KOPT-K1 (cell line): ENCODE measurements at regions not wholly inside any gene's neighbourhood (a gene's known extent, or its start where the extent isn't known, plus 50 kb on each side); places are given as distances from the start of the nearest gene placed in this dataset.
"Not testable (repeated sequence)": the region's sequence is repeated elsewhere in the genome, so short reads cannot be mapped to it uniquely, and the experiment has no call there.

Experiments
- H3K27ac ChIP-seq: fragments of 200-600 bp; sonication (generic); 2 replicates; pipeline ENCODE4 v1.5.1; 2016; ENCODE audit warnings: antibody characterized with exemption, mild to moderate bottlenecking, low read depth, low read length; ENCODE audit not compliant: poor library complexity, severe bottlenecking
- H3K36me3 ChIP-seq: fragments of 200-600 bp; sonication (generic); 2 replicates; pipeline ENCODE4 v1.5.1; 2017; ENCODE audit warnings: antibody characterized with exemption, mild to moderate bottlenecking, low read length, moderate library complexity; ENCODE audit not compliant: insufficient read depth
- H3K9me3 ChIP-seq: fragments of 200-600 bp; sonication (generic); 2 replicates; pipeline ENCODE4 v1.5.1; 2017; ENCODE audit warnings: antibody characterized with exemption, low read length, mild to moderate bottlenecking; ENCODE audit not compliant: insufficient read depth, poor library complexity, severe bottlenecking

DNA sequence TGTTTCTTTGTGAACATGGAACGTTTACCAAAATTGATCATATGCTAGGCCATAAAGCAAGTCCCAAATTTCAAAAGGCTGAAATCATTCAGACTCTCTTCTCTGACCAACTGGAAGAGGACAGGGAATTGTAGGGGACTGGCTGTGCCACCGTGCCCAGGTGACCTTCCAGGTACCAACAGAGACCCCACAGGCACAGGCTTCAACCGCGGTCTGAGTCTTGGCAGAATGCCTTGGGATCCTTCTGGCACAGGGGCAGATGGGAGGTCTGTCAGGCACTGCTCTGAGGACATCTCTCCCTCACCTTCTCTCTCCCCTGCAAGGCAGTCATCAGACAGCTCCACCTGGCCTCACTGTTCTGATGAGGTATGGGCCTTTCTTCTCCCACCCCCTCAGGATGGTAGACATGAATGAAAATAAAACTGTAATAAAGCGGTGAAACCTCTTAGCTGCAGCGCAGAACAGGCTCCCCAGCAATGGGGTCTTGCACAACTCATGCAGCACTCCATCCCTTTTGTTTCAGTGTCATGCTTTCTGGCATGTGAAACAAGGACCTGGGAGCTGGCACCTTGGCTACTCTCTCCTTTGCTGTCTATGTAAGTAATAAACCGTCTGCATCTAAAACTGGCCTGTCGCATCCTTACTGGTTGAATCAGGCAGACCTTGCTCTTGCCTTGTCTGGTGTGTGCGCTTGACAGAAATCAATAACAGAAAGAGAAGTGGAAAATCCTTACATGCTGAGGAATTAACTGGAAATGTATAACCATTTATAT, 289.2 kb downstream of the KLF13 start:
- no peaks in the 10 kb centered on the region for H3K9me3 ChIP-seq

GRCh38 chr15:31623297-31623696, 296.7 kb downstream of the KLF13 start:
- not testable (repeated sequence) for H3K27ac ChIP-seq, H3K9me3 ChIP-seq, H3K36me3 ChIP-seq

More for the DNA sequence above, 289.2 kb downstream of the KLF13 start:
- no peak overlapping the region for H3K27ac ChIP-seq
- H3K36me3 ChIP-seq = no peaks in the 10 kb centered on the region

GRCh38 chr15:31624115-31624514, 297.5 kb downstream of the KLF13 start:
- H3K27ac ChIP-seq, H3K36me3 ChIP-seq, H3K9me3 ChIP-seq: not testable (repeated sequence)

DNA sequence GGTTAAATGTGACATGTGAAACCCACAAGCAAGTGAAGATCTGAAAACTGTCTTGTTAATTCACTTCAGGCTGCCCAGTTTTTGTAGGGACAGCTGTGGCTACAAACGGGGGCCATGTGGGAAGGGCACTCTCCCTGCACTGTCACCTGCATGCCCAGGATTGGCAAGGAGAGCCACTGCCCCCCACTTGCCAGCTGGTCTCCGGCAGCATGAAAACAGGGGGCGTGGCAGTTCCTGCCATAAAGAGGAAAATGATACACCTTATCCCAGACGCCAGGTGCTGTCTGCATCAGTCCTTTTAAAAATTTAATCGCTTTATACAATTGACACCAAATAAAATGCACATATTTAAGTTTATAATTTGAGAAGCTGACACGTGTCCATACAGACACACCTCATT, 309.1 kb downstream of the KLF13 start:
- H3K27ac ChIP-seq, H3K9me3 ChIP-seq, H3K36me3 ChIP-seq: not testable (repeated sequence)

DNA sequence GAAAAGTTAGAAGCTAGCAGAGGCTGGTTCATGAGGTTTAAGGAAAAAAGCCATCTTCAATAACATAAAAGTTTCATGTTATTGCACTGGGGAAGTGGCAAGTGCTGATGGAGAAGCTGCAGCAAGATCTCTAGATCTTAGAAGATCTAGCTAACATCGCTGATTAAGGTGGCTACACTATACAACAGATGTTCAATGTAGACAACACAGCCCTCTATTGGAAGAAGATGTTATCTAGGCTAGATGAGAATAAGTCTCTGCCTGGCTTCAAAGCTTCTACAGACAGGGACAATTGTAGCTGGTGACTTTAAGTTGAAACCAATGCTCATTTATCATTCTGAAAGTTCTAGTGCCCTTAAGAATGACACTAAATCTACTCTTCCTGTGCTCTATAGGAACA, 310.3 kb downstream of the KLF13 start:
- not testable (repeated sequence) for H3K36me3 ChIP-seq, H3K27ac ChIP-seq, H3K9me3 ChIP-seq

GRCh38 chr15:31643955-31644354, 317.3 kb downstream of the KLF13 start:
- H3K9me3 ChIP-seq = not testable (repeated sequence)

DNA sequence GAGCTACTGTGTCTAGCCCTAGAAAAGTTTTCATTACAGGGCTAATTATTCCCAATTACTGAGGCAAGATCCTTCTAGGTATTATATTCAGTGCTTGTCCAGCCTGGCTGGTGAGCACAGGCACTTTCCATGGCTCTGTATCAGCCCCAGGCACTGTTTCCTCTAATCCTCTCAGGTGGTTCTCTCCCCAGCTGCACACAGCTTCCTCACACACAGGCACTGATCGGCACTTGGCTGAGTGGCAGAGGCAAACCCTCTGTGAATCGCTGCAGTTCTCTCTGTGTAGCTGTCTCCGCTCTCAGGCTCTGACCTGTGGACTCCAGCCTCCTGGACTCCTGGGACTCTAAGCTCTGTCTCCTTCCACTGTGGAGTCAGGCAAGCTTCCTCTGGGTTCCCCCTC, 318.1 kb downstream of the KLF13 start:
- H3K9me3 ChIP-seq, H3K36me3 ChIP-seq: not testable (repeated sequence)

More at GRCh38 chr15:31643955-31644354, 317.3 kb downstream of the KLF13 start:
- not testable (repeated sequence) for H3K27ac ChIP-seq, H3K36me3 ChIP-seq

DNA sequence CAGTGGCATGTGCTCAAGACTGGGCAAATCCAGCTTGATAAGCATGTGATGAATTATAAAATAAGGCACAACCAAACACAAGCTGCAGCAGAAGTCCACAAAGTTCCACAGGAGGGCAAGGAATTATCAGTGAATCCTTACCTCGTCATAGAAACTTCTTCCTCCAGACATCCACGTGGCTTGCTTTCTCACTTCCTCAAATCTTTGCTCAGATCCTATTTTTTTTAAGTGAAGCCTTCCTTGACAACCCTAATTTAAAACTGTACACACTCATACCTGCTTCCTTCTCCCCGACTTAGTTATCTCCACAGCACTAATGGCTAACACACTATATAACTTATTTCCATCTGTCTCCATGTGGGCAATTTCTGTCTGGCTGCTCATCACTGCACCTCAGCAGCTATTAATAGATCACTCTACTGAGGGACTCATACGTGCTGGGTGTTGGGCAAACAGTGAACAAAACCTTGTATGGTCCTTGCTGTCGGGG, 320.7 kb downstream of the KLF13 start:
- H3K9me3 ChIP-seq, H3K27ac ChIP-seq, H3K36me3 ChIP-seq: not testable (repeated sequence)

More for the DNA sequence above, 318.1 kb downstream of the KLF13 start:
- not testable (repeated sequence) for H3K27ac ChIP-seq

GRCh38 chr15:31649634-31650033, 323.0 kb downstream of the KLF13 start:
- not testable (repeated sequence) for H3K27ac ChIP-seq, H3K36me3 ChIP-seq, H3K9me3 ChIP-seq

DNA sequence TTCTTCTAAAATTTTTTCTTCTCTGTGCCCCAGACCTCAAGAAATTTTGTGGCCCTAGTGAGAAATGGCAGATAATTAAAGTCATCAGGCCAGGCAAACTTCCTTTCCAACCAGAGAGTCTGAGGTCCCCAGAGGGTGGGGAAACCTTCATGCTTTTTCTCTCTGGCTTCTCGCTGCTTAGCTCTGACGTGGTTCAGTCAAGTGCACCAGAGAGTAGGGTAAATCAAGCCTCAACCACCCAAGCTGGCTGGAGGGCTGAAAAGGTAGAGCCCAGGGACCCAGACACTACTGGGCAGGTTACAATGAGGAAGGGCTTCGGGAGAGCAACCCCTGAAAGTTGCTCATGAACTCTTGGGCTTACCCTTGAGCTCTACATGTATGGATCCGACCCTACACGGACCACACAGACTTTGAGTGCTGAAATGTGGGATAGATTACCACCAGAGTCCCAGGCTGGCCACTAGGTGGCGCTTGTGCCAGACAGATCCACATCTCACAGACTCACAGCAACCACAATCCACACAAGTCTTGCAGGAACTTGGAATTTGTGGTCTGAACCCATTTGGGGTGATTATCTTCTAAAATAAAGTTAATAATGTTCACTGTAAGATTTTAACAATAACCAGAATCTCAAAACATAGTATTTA, 323.5 kb downstream of the KLF13 start:
- not testable (repeated sequence) for H3K36me3 ChIP-seq, H3K9me3 ChIP-seq

DNA sequence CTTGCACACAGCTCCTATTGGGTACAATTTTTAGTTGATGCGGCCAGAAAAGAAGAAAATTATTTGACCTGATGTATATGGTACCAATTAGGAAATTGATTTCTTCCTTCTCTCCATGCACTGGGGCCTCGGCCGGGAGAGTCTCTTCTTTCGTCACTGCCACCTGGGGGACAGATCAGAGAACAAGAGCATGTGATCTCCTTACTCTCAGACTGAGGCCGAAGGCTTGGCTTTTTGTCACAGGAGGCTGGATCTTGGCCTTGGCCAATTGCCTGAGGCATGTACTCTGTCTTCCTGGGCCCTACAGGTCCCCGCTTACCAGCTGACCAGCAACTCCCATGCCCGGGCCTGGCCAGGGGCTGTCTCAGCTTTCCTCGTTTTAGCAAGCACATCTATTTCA, 330.3 kb downstream of the KLF13 start:
- not testable (repeated sequence) for H3K36me3 ChIP-seq, H3K27ac ChIP-seq, H3K9me3 ChIP-seq

More for the DNA sequence above, 323.5 kb downstream of the KLF13 start:
- H3K27ac ChIP-seq = not testable (repeated sequence)

DNA sequence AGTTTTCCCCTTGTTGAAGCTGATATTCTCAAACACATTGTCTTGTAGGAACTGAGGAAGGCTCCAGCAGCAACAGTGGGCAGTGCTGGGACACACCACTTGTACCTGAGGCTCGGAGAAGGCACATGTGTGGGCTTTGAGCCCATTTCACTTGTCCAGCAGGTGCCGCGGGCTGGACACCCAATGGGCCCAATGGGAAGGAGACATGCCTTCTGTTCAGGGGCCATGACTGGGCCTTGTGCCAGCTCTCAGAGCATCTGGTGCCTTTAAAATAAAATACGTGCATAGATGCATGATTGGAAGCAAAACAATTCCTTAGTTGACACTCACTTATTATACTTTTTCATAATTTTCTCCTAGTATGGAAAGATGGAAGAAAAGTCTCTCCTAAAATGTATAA, 334.2 kb downstream of the KLF13 start:
- H3K27ac ChIP-seq = no peak overlapping the region
- H3K36me3 ChIP-seq = no peaks in the 10 kb centered on the region
- no peaks in the 10 kb centered on the region for H3K9me3 ChIP-seq

DNA sequence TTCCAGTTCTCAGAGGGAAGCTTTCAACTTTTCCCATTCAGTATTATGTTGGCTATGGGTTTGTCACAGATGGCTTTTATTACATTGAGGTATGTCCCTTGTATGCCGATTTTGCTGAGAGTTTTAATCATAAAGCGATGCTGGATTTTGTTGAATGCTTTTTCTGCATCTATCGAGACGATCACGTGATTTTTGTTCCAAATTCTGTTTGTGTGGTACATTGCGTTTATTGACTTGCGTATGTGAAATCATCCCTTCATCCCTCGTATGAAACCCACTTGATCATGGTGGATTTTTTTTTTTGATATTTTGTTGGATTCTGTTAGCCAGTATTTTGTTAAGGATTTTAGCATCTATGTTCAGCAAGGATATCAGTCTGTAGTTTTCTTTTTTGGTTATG, 339.1 kb downstream of the KLF13 start:
- not testable (repeated sequence) for H3K9me3 ChIP-seq, H3K36me3 ChIP-seq, H3K27ac ChIP-seq

DNA sequence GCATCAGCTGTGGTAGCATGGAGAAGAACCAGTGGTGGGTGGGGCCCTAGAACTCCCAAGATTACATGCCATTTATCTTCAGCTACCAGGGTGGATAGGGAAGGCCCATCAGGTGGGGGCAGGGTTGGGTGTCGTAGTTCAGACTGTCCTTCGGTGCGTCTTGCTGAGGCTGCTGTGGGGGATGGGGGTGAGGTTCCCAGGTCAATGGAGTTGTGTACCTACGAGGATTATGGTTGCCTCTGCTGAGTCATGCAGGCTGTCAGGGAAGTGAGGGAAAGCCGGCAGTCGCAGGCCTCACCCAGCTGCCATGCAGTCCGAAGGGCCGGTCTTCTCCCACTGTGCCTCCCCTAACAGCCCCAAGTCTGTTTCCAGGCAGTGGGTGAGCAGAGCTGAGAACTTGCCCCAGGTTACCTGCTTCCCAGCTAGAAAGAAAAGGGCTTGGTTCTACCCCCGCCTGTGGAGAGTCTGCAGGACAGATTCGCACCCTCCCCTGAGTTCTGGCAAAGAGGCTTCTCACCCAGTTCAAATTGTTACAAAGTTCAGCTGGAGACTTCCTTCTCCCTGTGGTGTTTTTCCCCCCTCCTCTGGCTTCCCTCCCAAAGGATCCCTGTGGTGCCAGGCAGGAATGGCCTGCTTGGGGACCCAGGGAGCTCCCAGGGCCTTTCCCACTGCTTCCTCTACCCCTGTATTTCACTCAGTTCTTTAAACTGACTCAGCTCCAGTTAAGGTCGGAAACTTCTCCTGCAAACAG, 342.7 kb downstream of the KLF13 start:
- H3K9me3 ChIP-seq, H3K36me3 ChIP-seq, H3K27ac ChIP-seq: not testable (repeated sequence)

DNA sequence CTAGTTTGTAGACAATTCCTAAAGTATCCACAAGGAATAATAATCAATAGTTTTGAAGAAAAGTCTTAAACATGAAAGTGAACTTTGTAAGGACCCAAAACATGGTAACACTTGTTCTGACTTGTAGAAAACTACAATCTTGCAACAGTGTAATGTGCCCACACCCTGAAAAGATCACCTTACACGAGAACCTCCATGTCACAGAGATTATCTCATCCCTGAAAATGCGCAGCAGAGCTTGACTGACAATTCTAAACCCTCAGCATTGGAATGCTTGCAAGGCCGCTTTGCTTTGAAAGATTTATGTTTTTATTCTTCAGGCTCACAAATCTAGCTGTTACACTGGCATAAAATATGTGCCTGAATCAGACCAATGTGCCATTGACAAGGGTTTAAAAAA, 346.6 kb downstream of the KLF13 start:
- H3K9me3 ChIP-seq, H3K27ac ChIP-seq, H3K36me3 ChIP-seq: not testable (repeated sequence)
